Activated naive CD4-positive, alpha-beta T cell (primary cell): ENCODE measurements at regions not wholly inside any gene's neighbourhood (a gene's known extent, or its start where the extent isn't known, plus 50 kb on each side); places are given as distances from the start of the nearest gene placed in this dataset.
"Not testable (repeated sequence)": the region's sequence is repeated elsewhere in the genome, so short reads cannot be mapped to it uniquely, and the experiment has no call there.

Experiments used
- DNase-seq, 4 experiments: peaks; one replicate each; lab custom pipeline; 2025; lab: John Stamatoyannopoulos, UW

DNA sequence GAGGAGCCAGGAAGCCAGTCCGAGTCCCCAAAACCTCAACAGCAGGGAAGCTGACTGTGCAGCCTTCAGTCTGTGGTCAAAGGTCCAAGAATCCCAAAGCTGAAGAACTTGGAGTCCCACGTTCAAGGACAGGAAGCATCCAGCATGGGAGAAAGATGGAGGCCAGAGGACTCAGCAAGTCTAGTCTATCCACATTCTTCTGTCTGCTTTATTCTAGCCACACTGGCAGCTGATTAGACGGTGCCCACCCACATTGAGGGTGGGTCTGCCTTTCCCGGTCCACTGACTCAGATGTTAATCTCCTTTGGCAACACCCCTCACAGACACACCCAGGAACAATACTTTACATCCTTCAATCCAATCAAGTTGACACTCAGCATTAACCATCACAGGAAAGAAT lies 456.5 kb upstream of the TMEM132C start:
- DNase-seq: not testable (repeated sequence)

DNA sequence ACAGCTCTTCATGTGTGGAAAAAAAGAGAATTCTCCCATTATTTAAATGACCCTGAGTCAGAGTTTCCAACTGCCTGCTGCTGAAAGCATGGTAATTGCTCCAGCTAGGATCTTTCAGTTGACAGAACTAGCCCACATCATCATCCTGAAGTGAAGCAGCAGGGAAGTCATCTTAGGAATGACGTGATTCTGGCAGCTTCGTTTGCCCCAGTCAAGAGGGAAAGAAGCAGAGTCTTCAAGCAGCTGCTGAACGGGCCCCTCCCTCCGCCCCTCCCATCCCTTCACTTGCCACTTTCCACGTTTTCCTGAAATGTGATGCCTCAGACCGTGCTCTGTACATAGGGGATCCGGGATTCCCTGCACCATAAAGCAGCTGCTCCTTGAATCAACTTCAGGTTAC lies 455.0 kb upstream of the TMEM132C start:
- no peak for DNase-seq

DNA sequence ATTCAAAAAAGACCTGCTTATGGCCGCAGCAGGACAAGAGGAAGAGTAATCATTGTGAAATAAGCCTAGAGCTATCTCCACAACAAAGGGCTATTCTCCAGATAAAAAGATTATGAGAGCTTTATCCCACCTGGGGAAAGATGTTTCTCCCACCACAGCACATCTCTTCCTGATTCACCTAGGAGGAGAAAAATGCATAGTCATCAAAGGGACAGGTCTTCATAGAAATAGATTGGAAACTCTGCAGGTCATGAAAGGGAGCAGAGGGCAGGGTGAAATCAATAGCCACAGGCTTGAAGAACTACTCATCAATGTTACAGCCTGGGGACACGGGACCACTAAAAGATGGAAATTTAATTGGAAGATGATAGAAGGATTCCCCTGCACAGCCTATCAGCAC lies 453.8 kb upstream of the TMEM132C start:
- no peak for DNase-seq

DNA sequence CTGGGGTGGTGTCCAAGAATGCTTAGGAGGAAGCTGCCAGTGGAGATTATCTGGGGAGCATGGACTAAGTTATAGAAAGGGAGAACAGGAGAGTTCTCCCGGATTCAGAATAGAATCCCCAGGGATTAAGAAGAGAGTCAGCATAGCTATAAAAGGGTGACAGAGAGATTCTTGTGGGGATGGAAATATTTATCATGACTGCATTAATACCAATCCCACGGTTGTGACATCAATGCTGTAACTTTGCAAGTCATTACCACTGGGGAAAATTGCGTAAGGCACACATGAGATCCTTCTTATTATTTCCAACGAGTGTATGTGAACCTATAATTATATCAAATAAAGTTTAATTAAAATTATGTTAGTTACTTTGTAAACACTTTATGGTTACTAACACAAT lies 447.9 kb upstream of the TMEM132C start:
- DNase-seq: no peak

DNA sequence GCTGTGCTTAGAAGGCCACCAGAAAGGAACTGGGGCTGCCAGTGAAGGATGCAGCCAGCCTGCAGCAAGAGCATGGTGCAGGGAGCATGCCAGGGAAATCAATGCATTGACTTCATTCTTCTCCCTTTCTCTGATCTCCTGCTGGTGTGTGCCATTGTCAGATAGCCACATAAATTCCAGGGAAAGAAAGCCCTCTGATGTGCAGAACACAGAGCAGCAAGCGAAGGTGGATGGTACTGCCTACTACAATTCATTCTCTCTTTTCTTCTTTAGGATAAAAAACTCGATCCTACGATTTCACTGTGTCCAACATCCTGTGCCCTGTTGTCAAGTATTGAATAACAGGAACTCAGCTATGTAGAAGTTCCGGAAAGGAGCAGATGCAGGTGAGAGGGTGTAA lies 446.7 kb upstream of the TMEM132C start:
- DNase-seq: no peak

DNA sequence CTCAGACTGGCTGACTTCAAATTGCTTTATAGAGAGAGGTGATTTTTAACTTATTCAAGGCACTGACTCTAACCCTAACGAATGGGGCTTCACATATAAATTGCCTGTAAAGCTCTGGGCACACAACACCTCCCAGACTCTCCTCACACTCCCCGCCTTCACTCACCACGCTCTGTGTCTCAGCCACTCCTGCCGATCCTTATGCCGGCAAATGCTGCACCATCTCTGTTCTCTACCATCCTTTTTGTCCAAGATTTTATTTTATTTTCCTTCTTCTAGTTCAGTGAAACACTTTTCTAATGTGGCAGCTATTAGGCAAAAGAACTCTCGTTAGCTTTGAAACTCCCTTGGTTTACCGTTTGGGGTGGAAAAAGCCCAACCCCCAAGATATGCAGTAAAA lies 446.1 kb upstream of the TMEM132C start:
- DNase-seq: no peak

DNA sequence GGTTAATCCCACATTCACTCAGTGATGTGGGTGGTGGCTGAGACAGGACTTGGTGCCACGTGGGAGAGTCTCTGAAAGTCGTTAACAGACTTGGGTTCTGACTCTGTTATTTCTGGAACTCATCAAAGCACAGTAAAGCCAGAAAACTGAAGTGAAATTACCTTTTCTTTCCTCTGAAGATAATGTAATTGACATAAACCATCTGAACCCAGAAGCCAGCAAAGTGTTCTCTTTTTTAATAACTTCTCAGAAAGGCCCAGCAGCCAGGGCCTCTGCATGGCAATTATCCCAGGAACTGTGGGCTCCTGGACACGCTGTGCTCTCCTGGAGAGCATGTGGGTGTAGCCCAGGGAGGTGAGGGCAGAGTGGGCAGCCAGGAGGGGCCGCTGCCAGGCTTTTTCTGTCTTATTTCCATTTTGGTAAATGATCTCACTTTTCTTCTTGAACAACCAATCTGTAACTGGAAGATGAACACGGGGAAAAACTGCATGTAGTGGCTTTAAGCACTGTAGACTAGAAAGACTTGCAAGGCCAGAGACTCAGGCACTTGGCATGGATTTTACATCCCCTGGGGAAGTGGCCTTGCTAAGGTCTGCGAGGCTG lies 444.1 kb upstream of the TMEM132C start:
- no peak for DNase-seq

DNA sequence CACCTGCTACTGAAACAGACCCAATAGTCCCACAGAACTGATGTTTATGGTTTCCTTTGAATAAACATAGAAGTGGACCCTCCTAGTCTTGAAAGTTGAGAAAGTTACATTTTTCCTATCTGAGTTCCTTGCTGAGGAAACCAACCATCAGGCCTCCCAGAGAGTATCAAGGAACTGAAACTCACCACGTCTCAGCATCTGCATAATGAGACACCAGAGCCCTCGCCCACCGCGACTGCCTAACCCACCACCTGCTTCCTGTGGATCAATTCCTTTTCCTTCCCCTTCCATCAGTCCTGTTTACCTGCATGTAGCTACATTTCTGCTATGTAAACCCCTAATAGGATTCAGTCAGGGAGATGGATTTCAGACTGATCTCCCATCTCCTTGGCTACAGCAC lies 443.2 kb upstream of the TMEM132C start:
- no peak for DNase-seq

DNA sequence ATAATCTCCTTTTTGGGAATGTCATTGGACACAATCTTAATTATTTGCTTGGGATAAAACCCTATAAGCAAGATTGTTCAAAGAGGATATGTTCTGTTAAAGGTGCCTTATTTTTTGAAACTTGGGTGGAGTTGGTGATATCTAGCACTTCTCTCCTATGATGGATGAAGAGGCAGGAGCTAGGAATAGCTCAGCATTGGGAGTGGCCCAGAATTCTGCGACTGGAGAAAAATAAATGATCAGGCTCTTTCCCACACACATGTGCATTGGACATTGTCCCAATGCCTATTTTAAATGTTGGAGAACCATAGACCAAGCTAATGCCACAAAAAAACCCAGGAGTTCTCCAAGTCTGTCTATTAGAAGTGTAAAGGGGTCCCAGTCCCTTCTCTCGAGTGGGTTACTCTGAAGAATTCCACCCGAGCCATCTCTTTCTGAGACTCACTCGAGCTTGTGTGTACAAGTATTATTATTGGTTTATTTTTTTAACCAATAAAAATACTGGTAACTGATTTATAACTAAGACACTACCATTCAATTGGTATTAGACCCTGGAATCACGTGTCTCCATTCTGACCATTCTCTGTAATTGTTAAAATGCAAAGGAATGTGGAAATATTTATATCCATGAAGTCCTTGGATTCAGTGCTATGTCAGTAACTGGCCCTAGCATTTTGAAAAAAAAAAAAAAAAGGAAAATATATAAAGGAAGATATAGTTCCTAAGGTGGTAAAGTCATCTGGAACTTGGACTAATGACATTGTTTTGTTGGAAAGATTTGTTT lies 437.5 kb upstream of the TMEM132C start:
- no peak for DNase-seq

DNA sequence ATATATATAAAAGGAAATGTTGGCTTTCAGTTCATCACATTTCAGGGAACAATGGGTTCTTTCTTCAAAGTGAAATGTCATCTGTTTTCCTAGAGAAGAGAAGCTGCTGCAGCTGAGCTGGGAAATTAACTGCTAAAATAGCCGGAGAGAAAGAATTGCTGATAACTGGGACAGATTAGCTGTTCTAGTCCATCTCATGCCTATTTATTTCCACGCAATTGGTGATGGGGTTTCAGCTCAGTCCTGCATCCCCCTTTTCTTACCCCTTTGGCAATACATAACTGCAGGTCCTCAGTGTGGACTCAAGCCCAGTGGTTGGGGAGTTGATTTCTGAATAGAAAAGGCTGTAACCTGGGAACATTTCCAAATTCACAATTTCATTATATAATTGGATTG lies 436.9 kb upstream of the TMEM132C start:
- DNase-seq: no peak

DNA sequence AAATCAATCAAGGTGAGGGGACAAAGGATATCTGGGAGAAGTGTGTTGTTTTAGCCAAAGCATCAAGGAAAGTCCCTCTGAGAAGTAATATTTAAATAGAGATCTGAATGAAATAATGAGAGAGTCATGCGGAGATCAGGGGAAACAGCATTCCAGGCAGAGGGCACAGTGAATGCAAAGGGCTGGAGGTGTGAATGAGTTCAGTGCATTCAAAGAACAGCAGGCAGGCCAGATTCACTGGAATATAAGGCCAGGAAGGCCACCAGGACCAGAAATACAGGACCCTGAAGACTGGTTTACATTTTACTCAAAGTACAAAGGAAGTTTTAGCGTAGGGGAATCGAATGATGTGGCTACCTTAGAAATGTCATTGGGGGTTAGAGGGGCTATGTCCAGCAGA lies 436.2 kb upstream of the TMEM132C start:
- DNase-seq: no peak

DNA sequence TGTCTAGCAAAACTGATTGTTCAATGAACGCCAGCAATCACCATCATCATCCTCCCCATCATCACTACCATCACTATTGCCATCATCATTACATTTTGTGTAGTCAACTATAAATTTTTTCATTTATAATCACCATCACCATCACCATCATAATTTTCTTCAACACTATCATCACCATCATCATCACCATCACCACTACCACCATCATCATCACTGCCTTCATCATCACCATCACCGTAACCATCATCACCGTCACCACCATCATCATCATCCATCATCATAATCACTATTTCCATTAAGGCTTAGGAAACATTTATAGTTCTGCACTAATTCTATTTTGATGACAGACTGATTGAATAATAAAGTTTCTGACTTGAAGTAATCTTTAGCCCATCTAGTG lies 434.8 kb upstream of the TMEM132C start:
- no peak for DNase-seq

DNA sequence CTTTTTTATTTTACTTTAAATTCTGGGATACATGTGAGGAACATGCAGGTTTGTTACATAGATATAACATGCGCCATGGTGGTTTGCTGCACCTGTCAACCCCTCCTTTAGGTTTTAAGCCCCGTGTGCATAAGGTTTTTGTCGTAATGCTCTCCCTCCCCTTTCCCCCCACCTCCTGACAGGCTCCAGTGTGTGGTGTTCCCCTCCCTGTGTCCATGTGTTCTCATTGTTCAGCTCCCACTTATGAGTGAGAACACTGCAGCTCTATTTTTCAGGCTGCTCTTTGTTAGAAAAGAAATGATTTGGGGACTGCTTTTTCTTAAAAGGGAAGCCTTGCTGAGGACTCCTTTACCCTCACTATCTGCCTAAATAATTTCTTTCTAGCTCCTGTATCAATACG lies 430.2 kb upstream of the TMEM132C start:
- not testable (repeated sequence) for DNase-seq

DNA sequence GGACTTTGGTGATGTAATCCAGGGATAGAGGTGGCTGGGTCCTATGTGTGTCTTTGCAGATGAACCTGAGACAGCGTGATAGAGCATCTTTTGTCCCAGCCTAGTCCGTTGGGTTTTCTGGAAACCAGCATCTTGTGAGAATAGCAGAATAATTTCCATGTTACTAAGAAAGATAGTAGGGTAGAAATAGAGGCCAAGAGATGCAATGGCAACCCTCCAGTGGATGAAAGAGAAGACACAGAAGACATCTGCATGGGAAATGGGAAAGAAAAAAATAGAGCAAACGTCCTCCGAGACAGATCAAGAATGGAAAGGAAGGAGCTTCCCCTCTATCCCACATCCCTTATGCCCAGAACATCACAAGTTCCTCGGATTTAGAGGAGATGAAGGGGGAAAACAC lies 409.3 kb upstream of the TMEM132C start:
- DNase-seq: no peak

DNA sequence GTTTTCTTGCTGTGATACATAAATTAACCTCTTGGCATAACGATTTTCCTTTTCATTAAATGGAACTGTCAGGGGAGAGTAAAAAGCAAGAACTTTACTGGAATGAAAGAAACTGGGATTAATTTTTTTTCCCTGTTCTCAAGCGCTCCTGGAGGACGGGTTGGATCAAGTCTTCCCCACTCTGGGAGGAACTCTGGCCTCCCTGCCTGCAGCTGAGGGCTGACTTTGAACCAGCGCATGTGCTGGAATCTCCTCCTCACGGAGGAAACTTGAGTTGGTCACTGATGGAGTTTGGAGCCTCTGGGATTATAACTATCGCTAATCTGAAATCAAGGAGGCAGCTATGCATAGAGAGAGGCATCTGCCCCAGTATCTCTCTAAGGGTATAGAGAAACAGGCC lies 406.4 kb upstream of the TMEM132C start:
- no peak for DNase-seq

DNA sequence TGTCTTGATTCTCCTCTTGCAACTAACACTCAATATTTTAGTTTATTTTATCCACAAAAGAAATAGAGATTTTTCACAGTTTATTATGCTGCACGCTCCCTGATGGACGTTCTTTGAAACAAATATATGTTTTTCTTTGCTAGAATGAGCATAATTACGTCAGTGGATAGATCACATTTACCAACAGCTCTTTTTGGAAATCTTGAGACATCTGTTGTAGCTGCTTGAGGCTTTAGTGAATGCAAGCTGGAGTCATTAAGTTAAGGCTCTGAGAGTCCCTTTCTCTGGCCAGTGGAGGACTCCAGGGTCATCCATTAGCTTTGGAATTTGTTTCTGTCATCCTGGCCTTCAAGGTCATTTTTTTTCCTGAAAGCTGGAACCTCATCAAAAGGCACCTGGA lies 405.6 kb upstream of the TMEM132C start:
- DNase-seq: no peak

DNA sequence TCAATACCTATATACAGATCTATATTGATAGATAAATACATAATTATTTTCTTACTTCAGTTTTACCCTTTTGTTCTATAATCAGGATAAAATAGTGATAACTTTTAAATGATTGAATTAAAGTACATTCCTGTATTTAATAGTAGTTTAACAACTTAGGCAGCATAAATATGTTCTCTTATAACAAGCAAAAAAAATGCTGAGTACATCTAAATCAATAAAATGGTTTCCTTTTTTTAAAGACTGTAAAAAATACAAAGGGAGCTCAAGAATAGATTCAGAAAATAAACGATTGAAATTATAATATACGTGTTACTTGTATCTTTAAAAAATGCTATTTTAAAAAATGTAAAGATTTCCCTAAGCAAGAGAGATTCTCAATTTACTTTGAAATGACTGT lies 393.7 kb upstream of the TMEM132C start:
- DNase-seq: no peak

DNA sequence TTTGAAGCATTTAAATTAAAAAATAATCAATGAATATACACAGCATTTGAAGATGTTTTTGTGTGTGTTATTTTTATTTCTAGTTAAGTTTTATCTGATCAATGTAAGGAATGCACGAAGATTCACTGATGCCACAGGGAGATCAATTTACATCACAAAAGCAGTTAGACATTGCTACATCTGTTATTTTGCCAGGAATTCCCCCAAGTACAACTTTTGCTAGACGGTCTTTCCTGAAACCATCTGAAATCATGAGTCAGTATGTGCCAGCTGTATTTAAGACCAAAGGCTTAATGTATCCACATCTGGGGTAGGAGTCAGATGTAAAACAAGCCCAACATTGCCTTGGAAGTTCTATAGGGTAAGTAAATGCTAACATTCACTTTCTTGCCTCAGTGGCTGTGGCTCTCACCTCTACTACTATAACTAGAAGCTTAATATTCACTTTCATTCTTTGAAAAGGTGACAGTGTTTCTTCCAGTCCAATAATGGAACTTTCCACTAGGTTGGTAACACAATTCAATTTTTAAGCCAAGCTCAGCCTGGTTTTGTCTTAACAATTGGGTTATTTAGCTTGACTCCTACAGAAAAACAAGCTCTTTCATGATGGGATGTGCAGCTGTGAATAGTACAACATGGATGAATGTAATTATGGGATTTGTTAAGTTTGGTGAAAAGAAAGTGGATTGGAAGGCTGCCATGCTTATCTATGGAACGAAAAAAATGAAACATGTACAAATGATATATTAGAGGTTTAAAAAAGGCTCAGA lies 385.4 kb upstream of the TMEM132C start:
- no peak for DNase-seq

DNA sequence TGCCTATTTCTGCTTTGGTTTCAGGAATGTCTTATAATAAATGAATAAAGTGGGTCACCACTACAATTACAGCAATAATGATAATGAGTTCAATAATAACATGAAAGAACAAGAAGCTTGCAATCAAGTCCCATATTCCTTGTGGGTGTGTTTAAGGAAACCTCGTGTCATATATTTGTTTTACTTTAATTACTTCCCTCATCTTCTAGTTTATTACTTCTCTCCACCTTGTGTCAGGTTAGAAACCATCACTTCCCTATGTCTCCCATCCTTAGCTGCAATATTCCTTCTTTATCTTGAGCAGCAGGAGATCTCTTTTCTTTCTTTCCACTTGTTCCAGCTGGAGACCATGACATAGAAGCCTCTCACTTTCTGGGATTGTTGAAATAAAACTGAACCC lies 384.0 kb upstream of the TMEM132C start:
- no peak for DNase-seq

DNA sequence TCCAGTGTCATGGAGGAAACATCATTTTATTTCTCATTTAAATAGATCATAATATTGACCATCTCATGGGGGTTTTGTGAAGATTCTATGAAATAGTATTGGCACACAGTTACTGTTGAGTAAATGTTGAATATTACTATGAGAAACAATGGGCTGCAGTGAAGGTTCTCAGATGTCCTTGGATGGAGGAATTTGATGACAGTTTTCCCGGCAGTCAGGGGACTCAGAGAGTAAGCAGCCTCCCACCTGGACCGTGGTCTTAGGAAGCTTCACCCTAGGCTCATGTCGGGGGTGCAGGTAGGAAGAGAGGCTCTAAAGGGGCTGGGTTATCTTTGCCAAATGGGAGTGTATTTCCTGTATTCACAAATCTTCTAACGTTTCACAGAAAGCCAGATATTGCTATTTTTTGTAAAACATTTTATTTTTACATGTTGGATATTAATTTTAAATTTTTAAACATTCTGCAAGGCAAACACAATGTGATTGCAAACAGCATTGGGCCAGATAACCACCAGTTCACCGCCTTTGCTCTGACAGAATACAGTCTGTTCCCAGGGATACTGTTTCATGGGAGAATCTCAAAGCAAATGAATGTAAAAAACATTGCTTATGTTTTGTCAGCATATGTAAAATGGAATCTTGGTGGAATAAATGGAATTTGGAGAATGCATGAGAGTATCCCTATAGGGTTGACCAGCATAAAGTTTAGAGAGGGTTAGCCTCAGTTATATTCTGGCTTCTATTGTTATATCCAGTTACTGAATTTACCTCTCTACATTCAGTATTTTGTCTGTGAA lies 380.8 kb upstream of the TMEM132C start:
- DNase-seq: no peak

DNA sequence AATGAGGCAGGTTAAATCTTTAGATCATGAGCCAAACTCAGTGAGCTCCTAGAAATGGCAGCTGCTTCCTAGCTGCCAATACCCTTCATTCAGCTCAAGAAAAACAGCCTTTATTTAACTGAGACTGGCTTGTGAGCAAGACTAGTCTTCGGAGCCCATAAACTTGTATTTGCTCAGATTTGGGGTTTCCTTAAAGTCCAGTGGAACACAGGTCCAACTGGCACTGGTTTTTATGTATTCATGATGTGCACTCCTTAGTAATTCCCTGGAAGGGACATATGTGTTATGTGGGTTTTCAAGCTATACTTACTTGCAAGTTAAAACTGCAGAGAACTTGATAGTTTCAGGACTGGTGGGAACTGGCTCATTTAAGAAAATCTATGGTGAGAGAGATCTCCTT lies 380.1 kb upstream of the TMEM132C start:
- DNase-seq: no peak

DNA sequence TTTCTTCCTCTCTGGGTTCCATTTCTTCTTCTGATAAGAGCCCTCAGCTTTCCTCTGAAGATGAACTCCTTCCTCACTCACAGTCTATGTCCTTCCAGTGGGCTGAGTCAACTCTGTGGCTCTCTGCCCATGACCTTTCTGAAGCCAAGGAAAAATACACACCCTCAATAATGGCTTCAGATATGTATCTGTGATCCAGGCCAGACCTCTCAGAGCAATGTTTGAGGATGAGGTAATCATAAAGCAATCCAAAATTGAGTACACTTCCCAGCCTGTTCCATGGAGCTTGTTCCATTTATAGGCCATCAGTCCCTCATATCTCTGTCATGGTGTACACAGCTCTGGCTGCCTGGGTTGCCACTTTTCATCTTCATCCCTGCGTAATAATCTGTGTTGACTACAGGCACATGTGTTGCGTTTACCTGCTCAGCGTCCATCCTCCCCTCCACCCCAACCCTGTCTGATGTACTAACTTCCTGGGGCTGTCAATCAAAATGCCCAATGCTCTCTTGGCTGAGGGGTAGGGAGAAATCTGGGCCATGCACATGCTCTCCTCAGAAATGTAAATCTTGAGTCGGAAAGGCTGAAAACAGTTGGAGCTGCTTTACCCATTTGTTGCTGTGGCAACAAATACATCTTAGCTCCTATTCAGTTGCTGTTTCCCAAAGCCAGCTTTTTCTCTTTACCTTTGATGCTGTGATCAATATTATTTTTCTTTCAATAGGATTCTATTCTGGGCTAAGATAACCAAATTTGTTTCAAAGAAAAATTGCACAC lies 377.8 kb upstream of the TMEM132C start:
- DNase-seq: no peak
